NCI-H2227 treated with DMSO at 0.1 percent for 48 hours (cell line): ENCODE measurements at regions not wholly inside any gene's neighbourhood (a gene's known extent, or its start where the extent isn't known, plus 50 kb on each side); places are given as distances from the start of the nearest gene placed in this dataset.

Experiments
- DNase-seq: peaks from one replicate; lab custom pipeline; 2025; lab: John Stamatoyannopoulos, UW

DNA sequence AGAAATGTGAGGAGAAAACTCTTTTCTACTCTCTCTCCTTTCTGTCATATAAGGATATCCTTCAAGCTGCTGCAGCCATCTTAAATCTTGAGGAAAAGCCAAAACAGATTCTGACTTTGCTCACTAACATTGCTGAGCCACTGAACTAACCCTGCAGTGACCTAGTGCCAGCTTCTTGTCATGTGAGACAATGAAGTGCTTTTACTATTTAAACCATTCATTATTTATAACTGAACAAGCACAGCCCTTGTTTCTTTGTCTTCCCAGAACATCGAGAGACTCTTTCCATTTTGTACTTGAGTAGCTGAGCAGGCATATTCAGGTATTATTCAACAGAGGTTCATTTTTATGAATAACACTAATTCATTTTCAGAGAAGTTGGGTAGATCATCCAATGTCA is 455.0 kb upstream of the TMPO start:
- no peak for DNase-seq

DNA sequence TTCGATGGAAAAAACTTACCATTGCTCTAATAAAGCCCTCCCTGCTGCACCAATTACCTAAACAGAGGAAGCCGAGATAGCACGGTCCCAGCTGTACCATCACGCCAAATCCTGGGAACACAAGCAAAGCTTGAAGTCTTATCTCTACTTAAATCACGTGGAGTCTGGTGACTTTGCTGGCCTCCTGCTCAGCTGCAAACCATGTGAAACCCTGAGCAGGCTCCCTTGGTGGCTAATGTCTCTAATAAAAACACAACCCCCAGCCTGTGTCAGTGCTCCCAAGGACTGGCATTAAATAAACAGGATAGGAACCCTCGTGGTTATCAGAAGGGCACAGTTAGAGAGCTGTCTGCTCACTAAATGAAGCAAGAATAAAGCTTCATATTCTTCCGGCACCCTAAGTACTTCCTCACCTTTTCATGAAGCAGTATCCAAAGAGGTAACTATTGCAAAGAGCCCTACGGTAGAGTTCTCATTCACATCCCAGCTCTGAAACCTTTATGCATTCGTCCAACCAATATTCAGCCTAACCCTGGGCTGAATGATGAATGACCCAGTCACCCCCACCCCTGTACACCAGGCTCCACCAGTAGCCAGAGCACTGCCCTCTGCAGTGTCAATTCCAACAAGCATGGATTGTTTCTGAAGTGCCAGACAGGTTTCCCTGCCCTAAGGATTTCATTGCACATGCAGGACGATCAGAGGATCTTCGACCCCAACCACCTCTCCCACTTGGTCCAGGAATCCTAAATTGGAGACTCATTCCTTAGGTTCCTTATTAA is 452.7 kb upstream of the TMPO start:
- no peak for DNase-seq

DNA sequence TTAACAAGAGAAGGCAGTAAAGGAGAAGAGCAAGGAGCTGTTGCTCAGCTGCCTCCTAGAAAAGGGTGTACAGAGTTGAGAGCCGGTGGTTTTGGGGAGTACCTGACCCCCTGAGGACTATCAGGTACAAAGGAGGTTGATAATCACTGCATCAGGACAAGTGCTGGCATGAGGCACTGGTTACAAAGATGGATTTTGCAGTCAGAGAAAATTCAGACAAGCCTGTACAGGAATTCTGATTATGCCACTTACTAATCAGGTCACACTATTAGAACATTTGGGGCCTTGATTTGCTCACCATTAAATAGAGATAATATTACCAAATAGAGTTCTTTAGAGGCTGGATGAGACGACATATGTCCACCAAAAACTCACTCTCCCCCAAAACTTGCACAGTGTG is 450.9 kb upstream of the TMPO start:
- no peak for DNase-seq

DNA sequence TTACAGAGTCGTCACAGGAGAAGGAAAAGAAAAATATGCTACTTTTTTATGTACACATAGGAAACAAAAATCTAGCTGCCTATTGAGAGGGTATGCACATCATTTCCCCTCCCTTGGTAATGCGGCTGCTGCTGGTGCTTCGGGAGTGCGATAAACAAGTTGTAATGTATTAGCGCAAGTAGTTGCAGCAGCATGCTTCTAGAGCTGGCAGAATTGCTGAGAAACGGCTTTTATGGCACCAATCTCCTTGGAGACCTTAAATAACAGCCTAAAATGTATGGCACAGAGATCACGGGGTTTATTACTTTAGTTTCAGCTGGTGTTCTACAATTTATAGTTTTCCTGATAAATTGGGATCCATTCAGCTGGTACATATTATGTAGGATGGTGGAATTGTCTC is 447.6 kb upstream of the TMPO start:
- DNase-seq, result no peak

DNA sequence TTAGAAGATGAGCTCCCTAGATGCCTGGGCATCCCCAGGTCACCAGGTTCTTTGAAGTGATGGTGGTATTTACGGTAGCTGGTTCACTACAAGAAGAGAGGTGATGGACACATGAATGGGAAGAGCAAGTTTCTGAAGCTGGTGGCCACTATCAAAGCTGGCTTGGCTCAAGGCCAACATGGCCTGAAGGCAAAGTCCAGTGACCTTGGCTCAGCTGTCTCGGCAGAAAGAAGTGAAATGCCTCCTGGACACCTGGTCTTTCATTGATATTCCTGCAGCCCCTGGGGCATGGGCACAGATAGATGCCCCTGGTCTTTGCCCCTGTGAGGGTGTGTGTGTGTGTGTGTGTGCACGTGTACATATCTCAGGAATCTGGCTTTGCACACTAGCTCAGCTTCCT is 441.8 kb upstream of the TMPO start:
- DNase-seq, result no peak

DNA sequence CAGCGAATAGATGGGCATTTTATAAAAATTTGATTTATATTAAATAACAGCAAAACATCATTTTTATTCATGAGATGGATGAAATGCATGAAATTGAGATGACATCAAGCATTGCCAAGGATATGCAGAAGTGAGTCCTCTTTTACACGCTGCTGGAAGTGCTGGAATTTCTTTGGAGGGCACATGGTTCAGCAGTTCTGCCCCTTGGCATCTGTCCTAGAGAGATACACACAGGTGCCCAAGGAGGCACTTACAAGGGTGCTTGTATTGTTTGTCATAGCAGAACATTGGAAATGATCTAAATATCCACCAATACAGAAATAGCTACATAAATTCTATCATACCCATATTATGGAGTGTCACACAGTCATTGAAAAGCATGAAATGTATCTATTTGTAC is 441.1 kb upstream of the TMPO start:
- no peak for DNase-seq

DNA sequence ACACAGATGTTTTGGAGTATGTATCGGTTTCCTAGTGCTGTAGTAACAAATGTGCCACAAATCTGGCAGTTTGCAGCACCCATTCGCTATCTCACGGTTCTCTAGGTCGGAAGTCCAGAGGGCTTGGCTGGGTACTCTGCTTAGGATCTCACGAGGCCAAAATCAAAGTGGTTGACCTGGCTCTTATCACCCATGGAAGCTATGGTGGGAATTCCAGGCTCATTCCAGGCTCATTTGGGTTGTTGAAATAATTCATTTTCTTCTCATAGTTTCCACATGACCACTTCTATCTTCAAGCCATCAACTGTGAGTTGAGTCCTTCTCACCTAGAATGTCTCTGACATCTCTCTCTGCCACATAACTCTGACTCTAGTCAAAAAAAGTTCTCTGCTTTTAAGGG is 431.0 kb upstream of the TMPO start:
- DNase-seq, result no peak

DNA sequence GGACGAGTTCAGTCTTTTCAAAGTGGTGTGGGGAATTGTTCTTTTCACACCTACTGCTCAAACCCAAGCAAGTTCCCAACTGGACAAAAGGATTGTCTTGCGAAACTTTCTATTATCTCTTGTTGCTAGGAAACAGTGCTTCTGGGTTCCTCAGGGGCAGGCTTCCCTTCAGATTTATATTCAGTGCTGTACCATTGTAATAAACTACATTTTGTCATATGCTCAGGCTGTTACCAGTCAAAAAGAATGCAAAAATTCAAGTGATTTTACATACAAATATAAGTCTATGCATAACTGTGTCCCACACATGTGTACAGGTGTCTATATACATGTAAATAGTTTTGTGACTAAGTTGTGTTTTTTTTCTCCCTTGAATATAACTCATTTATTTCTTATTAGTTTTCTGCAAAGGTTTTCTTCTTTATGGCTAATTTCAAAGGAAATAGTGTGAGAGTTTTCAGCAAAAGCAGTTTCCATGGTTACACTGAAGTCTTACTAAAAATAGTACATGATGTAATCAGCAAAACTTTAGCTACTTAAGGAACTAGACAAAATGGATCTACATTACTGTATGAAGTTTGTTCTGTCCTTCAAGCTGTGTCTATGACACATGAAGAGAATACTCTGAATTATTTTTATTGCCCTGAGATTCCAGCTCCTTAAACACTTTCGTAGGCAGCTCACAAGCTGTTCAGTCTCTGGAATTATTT is 430.2 kb upstream of the TMPO start:
- no peak for DNase-seq

DNA sequence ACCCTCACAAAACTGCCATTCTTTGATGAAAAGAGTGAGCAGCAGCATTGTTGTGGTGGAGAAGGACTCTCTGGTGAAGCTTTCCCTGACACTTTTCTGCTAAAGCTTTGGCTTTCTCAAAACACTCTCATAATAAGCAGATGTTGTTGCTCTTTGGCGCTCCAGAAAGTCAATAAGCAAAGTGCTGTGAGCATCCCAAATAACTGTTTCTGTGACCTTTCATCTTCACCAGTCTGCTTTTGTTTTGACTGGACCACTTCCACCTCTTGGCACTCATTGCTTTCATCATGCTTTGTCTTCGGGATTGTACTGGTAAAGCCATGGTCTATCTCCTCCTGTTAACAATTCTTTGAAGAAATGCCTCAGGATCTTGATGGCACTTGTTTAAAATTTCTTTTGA is 424.7 kb upstream of the TMPO start:
- peak; percentile 4 for DNase-seq

DNA sequence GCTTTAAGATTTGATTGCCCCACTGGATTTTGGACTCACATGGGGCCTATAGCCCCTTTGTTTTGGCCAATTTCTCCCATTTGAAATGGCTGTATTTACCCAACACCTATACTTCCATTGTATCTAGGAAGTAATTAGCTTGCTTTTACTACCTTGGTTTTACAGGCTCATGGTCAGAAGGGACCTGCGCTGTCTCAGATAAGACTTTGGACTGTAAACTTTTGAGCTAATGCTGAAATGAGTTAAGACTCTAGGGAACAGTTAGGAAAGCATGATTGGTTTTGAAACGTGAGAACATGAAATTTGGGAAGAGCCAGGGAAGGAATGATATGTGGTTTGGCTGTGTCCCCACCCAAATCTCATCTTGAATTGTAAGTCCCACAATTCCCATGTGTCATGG is 419.0 kb upstream of the TMPO start:
- DNase-seq, result no peak

DNA sequence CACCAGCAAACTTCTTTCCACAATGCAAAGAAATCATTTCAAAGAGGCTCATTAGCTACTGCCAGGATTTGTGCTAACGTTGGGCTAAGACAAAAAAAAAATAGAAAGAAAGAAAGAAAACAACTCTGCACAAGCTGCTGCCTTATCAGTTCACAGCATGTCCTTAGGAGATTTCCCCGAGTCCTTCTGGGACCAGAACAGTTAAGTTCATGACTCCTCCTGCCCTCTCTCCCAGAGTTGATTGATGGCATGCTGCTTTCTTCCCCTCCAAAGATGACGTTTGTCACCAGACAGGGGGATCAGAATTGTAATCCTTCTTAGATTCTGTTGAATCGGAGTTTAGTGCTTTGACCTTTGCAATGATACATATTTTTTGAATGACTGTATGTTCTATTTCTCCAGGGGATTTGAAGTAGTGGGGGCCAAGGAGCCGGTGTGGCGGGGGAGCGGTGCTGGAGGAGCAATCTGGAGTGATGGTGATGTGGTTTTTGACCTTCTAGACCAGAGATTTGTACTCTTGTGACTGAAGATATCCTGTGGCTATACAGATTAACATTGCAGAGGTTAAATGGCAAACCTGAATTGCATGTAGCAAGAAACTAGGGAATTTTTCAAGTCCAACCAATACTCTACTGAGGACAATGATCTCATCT is 409.2 kb upstream of the TMPO start:
- DNase-seq, result no peak

DNA sequence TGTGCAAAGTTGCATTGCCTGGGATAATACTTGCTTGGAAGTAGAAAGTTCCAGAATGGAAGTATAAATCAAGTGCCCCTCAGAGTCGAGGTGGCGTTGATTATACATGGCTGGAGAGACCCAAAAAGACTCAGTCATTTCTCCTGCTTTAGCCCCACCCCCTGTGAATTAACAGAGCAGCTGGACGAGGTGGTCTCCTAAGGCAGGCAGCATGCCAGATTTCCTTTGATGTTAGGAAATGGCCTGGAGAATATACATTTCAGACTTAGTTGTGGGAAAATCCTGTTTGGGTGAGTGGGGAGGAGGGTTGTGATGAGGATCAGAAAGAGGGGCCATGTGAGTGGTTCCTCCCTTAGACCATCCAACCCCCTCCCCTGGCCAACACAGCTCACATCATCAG is 406.1 kb upstream of the TMPO start:
- DNase-seq, result no peak

DNA sequence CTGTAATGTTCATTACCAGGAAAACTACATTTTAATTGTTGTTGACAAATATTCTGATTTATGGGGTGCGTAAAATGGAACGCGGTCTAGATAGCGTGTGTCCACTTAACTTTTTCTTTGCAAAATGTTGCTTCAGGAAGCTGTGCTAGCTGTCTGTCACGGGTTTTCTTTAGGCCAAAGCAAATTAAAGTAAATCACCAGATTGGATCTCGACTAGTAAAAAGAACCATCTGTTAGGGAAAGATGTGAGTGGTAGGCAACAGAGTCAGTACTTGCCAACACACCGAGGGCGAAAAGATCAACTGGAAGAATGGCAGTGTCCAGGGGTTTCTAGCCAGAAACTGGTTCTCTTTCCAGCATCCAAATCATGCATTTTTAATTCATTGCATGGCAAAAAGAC is 404.9 kb upstream of the TMPO start:
- no peak for DNase-seq

DNA sequence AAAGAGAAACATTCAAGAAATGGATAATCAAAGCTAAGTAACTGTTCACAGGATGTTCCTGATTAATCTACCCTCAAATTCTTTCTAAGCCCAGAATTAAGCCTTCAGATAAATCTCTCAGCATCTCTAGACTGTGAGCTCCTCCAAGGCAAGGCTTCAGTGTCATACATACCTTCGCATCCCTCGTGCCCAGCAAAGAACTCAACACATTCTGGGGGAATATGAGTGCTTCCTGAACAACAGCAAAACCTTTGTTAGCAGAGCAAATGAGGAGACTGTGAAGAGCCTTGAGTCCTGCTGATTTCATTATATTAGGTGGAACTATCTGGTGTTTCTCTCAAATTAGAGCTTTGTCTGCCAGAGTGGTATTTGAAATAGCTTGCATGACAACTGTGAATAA is 401.8 kb upstream of the TMPO start:
- DNase-seq, result no peak

DNA sequence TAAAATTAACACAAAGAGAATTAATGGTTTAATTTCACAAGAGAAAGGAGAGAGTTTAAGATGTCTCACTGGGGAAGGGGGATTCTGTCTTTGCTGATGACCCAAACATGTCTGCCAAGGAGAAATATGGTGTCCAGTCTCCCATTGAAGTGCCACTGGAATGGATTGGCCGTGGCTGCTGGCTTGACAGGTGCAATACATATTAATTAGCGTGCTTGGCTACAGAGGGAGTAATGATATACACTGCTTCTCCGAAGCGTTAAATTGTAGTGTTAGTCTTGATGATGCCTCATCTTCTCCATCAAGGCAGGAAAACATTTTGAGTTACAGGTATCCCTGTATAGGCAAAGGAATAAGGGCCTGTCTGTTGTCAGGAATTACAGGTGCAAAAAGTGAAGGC is 393.4 kb upstream of the TMPO start:
- no peak for DNase-seq

DNA sequence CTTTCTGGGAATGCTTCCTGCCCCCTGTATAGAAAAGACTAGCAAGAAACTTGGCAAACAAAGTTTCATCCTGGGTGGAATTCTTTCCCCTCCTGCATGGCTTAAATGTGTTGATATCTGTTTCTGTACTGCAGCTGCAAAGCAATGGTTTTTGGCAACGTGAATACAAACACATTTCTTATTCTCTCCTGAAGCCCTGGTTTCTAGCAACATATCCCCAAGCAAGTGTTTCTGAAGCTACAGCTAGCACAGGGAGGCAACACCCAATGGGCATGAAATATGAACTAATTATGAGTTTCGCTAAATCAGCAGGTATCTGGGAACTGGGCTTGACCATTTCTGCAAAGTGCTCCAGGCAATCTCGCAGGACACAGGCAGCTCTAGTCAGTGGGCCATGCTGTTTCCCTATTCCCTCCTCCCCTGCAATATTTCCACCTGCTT is 392.3 kb upstream of the TMPO start:
- DNase-seq, result no peak

DNA sequence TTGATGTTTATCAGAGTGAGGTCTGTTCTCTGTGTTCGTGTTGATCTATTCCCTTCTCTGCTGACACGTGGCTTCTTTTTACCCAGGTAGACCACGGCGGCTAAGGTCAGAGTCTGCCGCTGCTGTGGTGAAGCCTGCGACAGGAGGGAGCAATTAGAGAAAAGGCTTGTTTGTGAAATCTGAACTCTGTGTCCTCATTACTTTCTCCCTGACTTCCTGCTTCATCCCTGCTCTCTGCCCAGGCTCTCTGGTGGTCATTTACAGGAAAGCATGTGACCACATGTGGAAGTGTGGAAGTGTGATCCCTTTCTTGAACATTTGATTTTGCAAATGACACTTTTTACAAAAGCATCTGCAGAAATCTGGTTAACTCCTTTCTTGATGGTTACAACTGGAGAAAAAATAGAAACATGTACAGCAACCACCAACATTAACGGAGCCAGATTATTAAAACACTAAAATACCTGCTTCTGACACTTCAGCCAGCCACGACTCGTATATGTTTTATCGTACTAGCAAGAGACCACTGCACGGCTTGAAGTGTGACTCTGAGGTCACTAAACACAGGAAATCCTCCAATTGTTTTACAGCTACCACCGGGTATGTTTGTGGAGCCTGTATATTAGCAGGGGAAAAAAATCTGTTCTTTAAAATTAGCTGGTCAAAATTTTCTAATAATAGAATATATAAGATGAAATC is 388.6 kb upstream of the TMPO start:
- DNase-seq, result no peak

DNA sequence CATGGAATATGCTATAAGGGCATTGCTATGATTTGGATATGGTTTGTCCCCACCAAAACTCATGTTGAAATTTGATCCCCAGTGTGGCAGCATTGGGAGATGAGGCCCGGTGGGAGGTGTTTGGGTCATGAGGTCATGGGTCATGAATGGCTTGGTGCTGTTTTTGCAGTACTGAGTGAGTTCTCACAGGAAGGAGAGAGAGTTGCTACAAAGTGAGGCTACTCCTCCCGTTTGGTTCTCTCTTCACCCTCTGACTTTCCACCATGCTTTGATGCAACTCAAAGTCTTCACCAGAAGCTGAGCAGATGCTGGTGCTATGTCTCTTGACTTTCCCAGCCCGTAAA is 388.1 kb upstream of the TMPO start:
- no peak for DNase-seq

DNA sequence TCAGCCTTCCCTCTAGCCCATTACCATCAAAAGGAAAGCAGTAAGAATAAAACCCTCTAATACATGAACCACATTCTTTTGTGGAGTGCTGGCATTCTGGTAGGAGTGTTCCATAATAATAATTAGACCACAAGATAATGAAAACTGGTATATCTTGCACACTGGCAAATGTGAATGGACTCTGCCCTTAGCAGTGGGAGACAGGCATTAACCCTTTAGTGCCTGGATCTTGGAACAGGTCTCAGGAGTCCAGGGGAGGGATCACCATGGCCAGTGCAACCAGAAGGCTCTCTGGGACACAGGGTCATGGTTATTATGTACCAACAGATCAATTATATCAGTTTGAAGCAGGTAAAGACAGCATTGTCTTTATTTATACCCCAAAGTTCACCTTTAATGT is 387.5 kb upstream of the TMPO start:
- DNase-seq, result no peak

DNA sequence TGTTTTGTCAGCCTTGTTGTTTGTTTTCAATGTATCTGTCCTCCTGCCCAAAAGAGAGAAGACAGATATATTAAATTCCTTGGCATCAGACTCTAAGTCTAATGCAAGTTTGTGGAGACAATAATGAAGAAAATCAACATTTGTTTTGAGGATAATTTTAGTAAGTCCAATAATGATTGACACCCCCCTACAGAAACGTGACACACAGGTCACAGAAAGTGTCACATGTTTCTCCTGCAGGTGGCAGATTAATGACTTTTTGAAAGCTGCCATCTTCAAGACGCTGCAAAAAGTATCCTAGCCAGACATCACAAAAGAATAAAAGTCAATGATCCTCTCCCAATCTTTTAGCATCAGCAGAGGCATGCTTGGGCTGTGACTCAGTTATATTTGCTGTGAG is 378.8 kb upstream of the TMPO start:
- DNase-seq, result no peak

DNA sequence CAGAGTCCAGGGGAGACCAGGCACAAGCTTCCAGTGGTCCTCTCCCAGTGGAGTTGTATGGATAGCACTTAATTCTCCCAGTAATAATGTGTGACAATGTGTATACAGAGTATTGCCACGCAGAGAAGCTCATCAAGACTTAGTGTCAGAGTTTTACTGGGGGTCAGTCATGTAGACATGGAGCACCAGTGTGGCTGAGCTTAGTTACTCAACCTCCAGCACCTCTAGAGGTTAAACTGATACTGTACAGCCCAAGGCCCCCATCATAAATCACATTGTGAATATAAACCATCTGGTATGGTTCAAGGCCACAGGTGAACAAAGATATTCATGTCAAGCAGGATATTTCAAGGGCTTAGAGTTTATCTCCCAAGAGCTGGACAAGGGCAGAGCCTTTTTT is 378.1 kb upstream of the TMPO start:
- no peak for DNase-seq

DNA sequence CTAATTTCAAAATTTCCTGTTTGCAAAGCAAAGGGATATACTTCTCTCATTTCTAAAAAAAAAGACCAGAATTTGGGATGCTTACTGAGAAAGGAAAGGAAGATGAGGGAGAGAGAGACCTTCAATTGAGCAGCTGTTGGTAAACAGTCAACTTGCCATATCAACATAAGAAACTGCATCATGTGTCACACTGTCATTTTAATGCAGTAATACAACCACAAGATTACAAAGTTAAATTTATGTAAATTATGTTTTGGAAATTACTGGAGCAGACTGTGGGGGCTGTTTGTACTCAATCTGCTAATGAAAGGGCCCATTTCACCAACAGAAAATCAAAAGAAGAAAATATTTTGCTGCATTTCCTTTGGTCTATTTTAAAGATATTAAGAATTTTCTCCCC is 370.4 kb upstream of the TMPO start:
- DNase-seq, result no peak

DNA sequence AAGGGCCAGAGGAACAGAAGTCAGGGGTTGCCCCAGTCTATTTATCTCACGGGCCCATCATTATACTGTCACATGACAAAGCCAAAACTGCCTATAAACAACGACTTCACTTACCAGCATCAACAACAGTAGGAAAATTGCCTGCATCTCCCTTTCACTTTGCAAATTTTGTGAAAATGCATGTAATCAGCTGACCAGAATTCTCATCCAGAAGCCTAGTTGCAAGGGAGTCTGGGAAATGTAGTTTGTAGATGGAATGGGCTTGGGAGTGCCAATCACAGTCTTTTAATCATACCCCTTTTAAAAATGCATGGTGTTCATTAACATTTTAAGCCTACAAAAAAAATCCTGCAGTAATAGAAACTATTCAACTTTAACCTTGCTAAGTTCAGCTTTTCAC is 369.3 kb upstream of the TMPO start:
- DNase-seq, result no peak
